VCaP (cell line): ENCODE measurements at regions not wholly inside any gene's neighbourhood (a gene's known extent, or its start where the extent isn't known, plus 50 kb on each side); places are given as distances from the start of the nearest gene placed in this dataset.
A peak's percentile ranks its signal among the peaks of the same experiment; 100 is the strongest.

ENCODE experiments used
- H3K27ac ChIP-seq: fragments of 450-650 bp; 2 replicates; pipeline ENCODE4 v1.5.1; 2017
- TF ChIP-seq, protein P1 (sequence below): fragments of 450-650 bp; conservative IDR thresholded peaks from 2 replicates; pipeline ENCODE4 v1.5.1; 2017; ENCODE audit warnings: mild to moderate bottlenecking, moderate library complexity

DNA sequence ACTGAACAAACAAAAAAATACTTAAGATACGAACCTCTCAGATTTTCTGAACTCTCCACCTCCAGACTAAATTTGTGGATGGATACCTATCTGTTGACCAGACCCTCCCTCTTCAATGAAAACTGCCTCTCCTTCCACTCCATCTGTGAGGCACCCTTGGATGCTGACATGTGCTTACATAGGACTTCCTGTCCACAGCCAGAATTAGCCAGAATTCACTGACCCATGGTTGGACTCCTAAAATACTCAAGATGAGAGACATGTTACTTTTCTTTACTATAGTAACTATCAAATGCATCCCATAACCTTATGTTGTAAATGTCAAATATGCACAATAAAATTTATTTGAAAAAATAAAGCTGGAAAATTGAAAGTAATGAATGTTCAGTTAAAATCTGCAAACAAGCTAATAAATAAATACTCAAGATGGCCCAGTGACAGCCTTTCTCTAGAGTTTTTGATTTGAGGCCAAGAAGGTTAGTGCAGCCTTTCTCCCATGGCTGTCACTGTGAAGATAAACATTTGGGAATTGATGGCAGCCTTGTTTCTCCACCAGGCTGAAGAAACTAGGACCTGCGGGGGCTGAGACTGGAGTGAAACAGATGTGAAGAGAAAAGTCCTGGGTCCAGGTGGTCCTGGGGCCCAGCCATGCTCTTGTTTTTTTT is 287.0 kb downstream of the ZEB1 start:
- TF ChIP-seq, protein P1, sequence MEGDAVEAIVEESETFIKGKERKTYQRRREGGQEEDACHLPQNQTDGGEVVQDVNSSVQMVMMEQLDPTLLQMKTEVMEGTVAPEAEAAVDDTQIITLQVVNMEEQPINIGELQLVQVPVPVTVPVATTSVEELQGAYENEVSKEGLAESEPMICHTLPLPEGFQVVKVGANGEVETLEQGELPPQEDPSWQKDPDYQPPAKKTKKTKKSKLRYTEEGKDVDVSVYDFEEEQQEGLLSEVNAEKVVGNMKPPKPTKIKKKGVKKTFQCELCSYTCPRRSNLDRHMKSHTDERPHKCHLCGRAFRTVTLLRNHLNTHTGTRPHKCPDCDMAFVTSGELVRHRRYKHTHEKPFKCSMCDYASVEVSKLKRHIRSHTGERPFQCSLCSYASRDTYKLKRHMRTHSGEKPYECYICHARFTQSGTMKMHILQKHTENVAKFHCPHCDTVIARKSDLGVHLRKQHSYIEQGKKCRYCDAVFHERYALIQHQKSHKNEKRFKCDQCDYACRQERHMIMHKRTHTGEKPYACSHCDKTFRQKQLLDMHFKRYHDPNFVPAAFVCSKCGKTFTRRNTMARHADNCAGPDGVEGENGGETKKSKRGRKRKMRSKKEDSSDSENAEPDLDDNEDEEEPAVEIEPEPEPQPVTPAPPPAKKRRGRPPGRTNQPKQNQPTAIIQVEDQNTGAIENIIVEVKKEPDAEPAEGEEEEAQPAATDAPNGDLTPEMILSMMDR = no peak
- H3K27ac ChIP-seq = no peak overlapping the region

DNA sequence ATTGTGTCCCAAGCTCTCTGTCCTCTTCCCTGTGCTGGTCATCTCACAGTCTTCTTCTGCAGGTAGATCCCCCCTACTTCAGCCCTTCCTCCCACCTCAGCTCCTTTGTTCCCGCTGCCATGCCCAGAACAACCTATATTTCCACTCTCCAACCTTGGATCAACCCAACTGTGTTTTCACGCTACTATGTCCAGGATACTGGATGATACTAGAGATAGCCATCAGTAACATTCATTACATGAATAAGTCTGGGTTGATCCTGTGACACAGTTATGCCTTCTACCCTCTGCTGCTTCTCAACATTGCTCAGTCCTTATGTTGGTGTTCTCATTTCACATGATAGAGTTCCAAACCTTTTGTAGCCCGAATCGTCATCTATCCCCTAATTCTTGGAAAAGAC is 286.4 kb downstream of the ZEB1 start:
- no peak overlapping the region for H3K27ac ChIP-seq
- TF ChIP-seq, protein P1 = no peak

DNA sequence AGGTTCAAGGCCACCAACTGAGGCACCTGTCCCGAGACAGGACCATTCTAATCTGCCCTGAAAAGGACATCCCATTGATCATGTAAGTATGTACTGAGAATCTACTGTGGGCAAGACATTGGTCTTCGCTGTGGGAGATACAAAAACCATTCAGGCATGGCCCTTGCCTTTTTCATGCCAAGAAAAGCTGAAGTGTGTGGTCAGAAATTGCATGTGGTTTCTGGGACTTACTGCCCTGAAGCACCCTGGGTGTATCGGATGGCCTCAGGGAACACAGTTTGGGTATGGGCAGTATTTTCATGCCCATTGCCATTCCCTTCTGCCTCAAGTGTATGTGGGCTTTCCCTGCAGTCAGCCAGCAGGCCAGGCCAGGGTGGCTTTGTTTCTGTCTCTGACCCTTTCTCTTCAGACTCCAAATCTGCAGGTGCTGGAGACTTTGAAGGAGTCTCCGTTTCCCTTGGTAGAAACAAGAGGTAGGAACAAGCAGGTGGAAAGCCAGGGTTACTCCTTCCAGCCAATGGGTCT is 285.7 kb downstream of the ZEB1 start:
- H3K27ac ChIP-seq = no peak overlapping the region
- TF ChIP-seq, protein P1 = no peak

DNA sequence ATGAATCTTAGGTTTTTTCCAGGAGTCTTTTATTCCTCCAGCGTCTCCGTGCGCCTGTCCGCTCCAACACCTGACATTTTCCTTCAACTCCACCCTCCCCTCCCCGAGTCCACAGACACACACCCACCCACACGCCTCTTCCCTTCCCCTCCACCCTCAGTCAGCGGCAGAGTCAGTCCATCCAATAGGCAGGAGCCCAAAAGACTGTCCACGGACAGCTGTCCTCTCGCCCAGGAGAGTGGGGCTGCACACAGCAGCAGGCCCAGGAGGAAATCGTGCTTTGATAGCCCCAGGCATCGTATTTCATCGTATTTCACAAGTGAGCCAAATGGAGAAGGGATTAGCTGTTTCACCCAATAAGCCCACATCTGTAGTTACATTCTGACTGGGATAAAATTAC is 285.1 kb downstream of the ZEB1 start:
- TF ChIP-seq, protein P1 = no peak
- H3K27ac ChIP-seq = peak overlapping the region; percentile 57; the same call in 1 of the 2 replicates

DNA sequence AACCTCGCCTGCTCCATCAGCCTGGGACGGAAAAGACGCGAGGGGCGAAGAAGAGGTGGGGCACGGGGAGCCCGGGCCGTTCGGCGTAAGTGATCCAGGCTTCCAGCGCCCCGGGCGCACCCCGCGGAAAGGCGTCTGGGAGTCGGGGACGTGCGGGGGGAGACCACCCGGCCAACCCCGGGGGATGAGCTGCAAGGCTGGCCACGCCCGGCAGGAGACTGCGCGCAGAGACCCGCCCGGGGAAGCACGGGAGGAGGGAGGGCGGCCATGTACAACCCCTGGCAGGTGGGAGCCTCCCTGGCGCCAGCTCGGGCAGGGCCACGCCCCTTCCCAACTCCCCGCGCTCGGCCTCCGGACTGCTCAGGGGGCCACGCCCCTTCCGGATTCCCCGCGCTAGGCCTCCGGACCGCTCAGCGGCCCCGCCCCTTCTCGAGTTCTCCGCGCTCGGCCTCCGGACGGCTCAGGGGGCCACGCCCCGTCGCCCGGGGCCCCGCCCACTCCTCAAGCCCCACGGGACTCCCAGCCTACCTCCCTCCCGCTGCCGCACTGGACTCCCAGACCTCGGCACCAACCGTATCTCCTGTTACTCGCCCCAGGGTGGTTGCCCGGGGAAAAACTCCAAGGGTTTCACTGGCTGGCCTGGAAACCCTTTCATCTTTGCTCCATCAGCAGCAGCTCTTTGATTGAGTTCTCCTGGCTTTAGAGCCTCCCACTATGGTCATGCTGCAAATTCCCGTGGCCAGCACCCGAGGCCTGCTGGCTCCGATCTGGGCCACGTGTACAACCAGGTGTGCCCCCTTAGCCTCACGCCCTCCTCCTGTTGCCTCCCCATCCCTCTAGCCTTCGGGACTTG is 284.4 kb downstream of the ZEB1 start:
- TF ChIP-seq, protein P1 = no peak
- peak overlapping the region; percentile 57 for H3K27ac ChIP-seq

DNA sequence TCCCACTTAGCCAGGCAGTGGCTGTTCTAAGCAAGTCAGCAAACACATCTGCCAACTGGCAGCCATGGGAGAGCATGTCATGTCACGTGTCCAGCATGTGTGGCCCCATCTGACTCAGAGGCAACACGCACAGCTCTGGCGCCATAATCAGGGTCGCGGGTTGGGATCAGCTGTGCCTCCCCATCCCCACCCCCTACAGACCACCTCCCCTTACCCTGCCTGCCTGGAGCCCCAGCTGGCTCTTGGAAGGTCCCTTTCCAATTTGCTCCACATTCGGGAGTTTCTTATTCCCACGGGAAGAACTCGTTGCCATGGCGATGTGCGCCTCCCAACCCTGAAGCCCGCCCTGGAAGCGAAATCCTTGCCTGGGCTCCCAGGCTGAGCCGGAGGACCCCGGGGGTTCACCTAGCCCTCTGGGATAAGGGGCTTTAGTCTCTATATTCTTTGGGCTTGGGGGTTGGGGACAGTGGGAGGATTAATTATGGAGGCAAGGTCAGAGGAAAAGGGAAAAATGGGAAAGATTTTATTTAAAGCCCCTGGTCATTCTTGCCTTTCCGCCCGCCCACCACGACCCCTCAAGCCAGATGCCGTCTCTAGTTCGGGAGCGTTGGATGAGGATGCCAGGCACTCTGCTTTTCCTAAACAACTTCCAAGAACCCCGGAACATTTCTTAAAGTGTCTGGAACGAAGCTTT is 283.7 kb downstream of the ZEB1 start:
- H3K27ac ChIP-seq = peak overlapping the region; percentile 57

More for the DNA sequence above, 283.7 kb downstream of the ZEB1 start:
- TF ChIP-seq, protein P1 = no peak
